ENCODE measurements at regions not wholly inside any gene's neighbourhood (a gene's known extent, or its start where the extent isn't known, plus 50 kb on each side); places are given as distances from the start of the nearest gene placed in this dataset.

DNA sequence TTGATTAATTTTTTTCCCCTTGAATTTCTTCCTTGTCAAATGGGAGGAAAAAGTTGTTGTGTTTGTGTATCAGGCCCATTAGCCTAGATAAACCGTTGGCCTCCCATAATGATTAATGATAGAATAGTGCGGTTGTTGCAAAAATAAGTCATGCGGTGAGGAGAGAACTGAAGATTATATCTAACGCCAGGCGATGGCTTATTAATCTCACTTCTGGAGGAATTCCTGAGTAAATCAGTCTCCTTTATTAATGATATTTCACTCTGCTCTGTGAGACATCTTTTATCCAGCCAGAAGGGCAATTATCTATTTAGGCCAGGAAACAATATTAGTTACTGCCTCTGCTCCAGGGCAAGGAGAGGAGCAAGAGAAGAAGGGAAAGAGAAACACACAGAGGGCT lies 107.3 kb downstream of the IRX5 start:
- TF ChIP-seq, protein P1, sequence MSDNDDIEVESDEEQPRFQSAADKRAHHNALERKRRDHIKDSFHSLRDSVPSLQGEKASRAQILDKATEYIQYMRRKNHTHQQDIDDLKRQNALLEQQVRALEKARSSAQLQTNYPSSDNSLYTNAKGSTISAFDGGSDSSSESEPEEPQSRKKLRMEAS (IDR thresholded peaks at IDR 0.05; ENCODE audit: low read depth, low read length): no peak
- TF ChIP-seq, protein P2, sequence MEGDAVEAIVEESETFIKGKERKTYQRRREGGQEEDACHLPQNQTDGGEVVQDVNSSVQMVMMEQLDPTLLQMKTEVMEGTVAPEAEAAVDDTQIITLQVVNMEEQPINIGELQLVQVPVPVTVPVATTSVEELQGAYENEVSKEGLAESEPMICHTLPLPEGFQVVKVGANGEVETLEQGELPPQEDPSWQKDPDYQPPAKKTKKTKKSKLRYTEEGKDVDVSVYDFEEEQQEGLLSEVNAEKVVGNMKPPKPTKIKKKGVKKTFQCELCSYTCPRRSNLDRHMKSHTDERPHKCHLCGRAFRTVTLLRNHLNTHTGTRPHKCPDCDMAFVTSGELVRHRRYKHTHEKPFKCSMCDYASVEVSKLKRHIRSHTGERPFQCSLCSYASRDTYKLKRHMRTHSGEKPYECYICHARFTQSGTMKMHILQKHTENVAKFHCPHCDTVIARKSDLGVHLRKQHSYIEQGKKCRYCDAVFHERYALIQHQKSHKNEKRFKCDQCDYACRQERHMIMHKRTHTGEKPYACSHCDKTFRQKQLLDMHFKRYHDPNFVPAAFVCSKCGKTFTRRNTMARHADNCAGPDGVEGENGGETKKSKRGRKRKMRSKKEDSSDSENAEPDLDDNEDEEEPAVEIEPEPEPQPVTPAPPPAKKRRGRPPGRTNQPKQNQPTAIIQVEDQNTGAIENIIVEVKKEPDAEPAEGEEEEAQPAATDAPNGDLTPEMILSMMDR (IDR thresholded peaks at IDR 0.05; ENCODE audit: low read depth, low read length): no peak
- no peak for TF ChIP-seq POLR2A (IDR thresholded peaks at IDR 0.05; ENCODE audit: extremely low read depth, insufficient read length)

All from NB4 (cell line).